Uterus (tissue), 2 donors: ENCODE measurements at regions not wholly inside any gene's neighbourhood (a gene's known extent, or its start where the extent isn't known, plus 50 kb on each side); places are given as distances from the start of the nearest gene placed in this dataset.

ENCODE experiments used
- CTCF ChIP-seq, 4 experiments: fragments of 200-600 bp in 2 of 4; fragments of 450-650 bp in 2 of 4; sonication (generic) in 2 of 4; IDR thresholded peaks; one replicate each; pipeline ENCODE4 v1.5.1; 2016 to 2019; ENCODE audit warnings: antibody characterized with exemption in 4 of 4, mild to moderate bottlenecking in 2 of 4, moderate library complexity in 1 of 4
- POLR2A ChIP-seq, 2 donors: fragments of 450-650 bp; IDR thresholded peaks; one replicate each; pipeline ENCODE4 v1.6.1; 2016; ENCODE audit warnings: antibody characterized with exemption in 2 of 2, mild to moderate bottlenecking in 1 of 2, moderate library complexity in 1 of 2

DNA sequence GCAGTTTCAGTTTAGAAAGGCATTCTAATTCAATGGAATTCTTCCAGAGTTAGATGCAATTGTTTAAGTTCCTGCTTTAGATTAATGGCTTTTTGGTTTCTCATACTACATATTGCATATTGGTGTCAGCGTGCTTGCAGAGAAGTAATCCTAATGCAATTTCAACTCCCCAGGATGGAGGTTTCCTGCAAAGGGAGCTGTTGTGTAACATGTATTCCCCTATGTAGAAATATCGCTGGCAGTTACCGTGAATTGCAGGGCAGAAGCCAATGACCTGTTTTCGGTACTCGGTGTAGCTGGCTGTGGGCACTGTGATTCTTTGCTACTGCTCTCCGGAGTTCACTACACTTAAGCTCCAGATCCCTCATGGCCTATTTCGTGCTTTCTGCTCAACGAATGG lies 256.1 kb upstream of the PTBP2 start:
- no peak for TF ChIP-seq CTCF (IDR thresholded peaks at IDR 0.05)
- no peak for TF ChIP-seq POLR2A (IDR thresholded peaks at IDR 0.05)
